ENCODE measurements at regions not wholly inside any gene's neighbourhood (a gene's known extent, or its start where the extent isn't known, plus 50 kb on each side); places are given as distances from the start of the nearest gene placed in this dataset.

GRCh38 chr9:79196606-79197005, 375.2 kb upstream of the TLE4 start:
- no peak for DNase-seq (ENCODE audit: low read depth, low spot score)

GRCh38 chr9:79200336-79200735, 371.4 kb upstream of the TLE4 start:
- no peak for DNase-seq (ENCODE audit: low read depth, low spot score)

GRCh38 chr9:79201636-79202035, 370.1 kb upstream of the TLE4 start:
- DNase-seq (ENCODE audit: low read depth, low spot score) = no peak

GRCh38 chr9:79208791-79209396, 362.9 kb upstream of the TLE4 start:
- no peak for DNase-seq (ENCODE audit: low read depth, low spot score)

- DNase-seq (ENCODE audit: low read depth, low spot score) = no peak
These were observed 361.1 kb upstream of the TLE4 start for GRCh38 chr9:79210541-79211243.

- DNase-seq (ENCODE audit: low read depth, low spot score) = no peak
These were observed 358.2 kb upstream of the TLE4 start for GRCh38 chr9:79213417-79214125.

GRCh38 chr9:79215821-79216220, 355.9 kb upstream of the TLE4 start:
- no peak for DNase-seq (ENCODE audit: low read depth, low spot score)

GRCh38 chr9:79220251-79220650, 351.5 kb upstream of the TLE4 start:
- DNase-seq (ENCODE audit: low read depth, low spot score) = no peak

GRCh38 chr9:79220666-79221065, 351.1 kb upstream of the TLE4 start:
- no peak for DNase-seq (ENCODE audit: low read depth, low spot score)

- DNase-seq (ENCODE audit: low read depth, low spot score) = no peak
These were observed 350.7 kb upstream of the TLE4 start for GRCh38 chr9:79221084-79221483.

GRCh38 chr9:79222483-79222882, 349.3 kb upstream of the TLE4 start:
- no peak for DNase-seq (ENCODE audit: low read depth, low spot score)

- no peak for DNase-seq (ENCODE audit: low read depth, low spot score)
These were observed 346.9 kb upstream of the TLE4 start for GRCh38 chr9:79224672-79225433.

- no peak for DNase-seq (ENCODE audit: low read depth, low spot score)
These were observed 338.2 kb upstream of the TLE4 start for GRCh38 chr9:79233542-79233941.

- DNase-seq (ENCODE audit: low read depth, low spot score) = no peak
These were observed 335.3 kb upstream of the TLE4 start for GRCh38 chr9:79236466-79236865.

GRCh38 chr9:79237861-79238260, 333.9 kb upstream of the TLE4 start:
- DNase-seq (ENCODE audit: low read depth, low spot score) = no peak

GRCh38 chr9:79240774-79241173, 331.0 kb upstream of the TLE4 start:
- DNase-seq (ENCODE audit: low read depth, low spot score) = no peak

GRCh38 chr9:79242489-79242888, 329.3 kb upstream of the TLE4 start:
- no peak for DNase-seq (ENCODE audit: low read depth, low spot score)

GRCh38 chr9:79246170-79246569, 325.6 kb upstream of the TLE4 start:
- no peak for DNase-seq (ENCODE audit: low read depth, low spot score)

GRCh38 chr9:79247021-79247420, 324.7 kb upstream of the TLE4 start:
- no peak for DNase-seq (ENCODE audit: low read depth, low spot score)

GRCh38 chr9:79250806-79251205, 321.0 kb upstream of the TLE4 start:
- no peak for DNase-seq (ENCODE audit: low read depth, low spot score)

- DNase-seq (ENCODE audit: low read depth, low spot score) = no peak
These were observed 316.7 kb upstream of the TLE4 start for GRCh38 chr9:79254900-79255650.
